Cardiac fibroblast (primary cell): ENCODE measurements at regions not wholly inside any gene's neighbourhood (a gene's known extent, or its start where the extent isn't known, plus 50 kb on each side); places are given as distances from the start of the nearest gene placed in this dataset.
A peak's percentile ranks its signal among the peaks of the same experiment; 100 is the strongest.

Experiments used
- DNase-seq, 2 donors: peaks; one replicate each; pipeline versions ENCODE4 v3.0.0 to v3.0.0-alpha.2; 2010; ENCODE audit warnings: low read depth in 2 of 2
- H3K4me3 ChIP-seq, 2 donors: replicated peaks in 1 of 2; 1 replicate in 1 of 2; 2 replicates in 1 of 2; pipeline ENCODE4 v1.5.1; 2011; ENCODE audit warnings: low read depth in 2 of 2, low read length in 2 of 2, mild to moderate bottlenecking in 2 of 2, moderate library complexity in 1 of 2
- CTCF ChIP-seq: IDR thresholded peaks from one replicate; pipeline ENCODE4 v1.5.1; 2011; ENCODE audit warnings: low read depth, mild to moderate bottlenecking, low read length, inconsistent platforms

GRCh38 chr1:14137411-14138134 is 437.6 kb downstream of the PRDM2 start:
- TF ChIP-seq CTCF: no peak
- DNase-seq: no peak
- H3K4me3 ChIP-seq: no peak overlapping the region

GRCh38 chr1:14138135-14138506 is 438.1 kb downstream of the PRDM2 start:
- TF ChIP-seq CTCF: no peak
- no peak overlapping the region for H3K4me3 ChIP-seq
- DNase-seq: no peak

GRCh38 chr1:14138687-14139086 is 438.7 kb downstream of the PRDM2 start:
- H3K4me3 ChIP-seq: no peak overlapping the region
- DNase-seq: no peak
- no peak for TF ChIP-seq CTCF

GRCh38 chr1:14140831-14141401 is 440.9 kb downstream of the PRDM2 start:
- H3K4me3 ChIP-seq: no peak overlapping the region
- DNase-seq: peak in 1 of 2 donors; percentile 66
- TF ChIP-seq CTCF: no peak

GRCh38 chr1:14141656-14142055 is 441.7 kb downstream of the PRDM2 start:
- H3K4me3 ChIP-seq: no peak overlapping the region
- TF ChIP-seq CTCF: no peak
- DNase-seq: no peak

GRCh38 chr1:14142397-14143100 is 442.6 kb downstream of the PRDM2 start:
- no peak for TF ChIP-seq CTCF
- no peak overlapping the region for H3K4me3 ChIP-seq
- DNase-seq: peak in 1 of 2 donors; percentile 57
